GM13976 (cell line): ENCODE measurements at regions not wholly inside any gene's neighbourhood (a gene's known extent, or its start where the extent isn't known, plus 50 kb on each side); places are given as distances from the start of the nearest gene placed in this dataset.

Source experiments
- DNase-seq: peaks from one replicate; pipeline ENCODE4 v3.0.0; 2012; ENCODE audit warnings: low spot score
- CTCF ChIP-seq: IDR thresholded peaks from 2 replicates; pipeline ENCODE4 v1.5.1; 2012; ENCODE audit warnings: borderline replicate concordance, mild to moderate bottlenecking; ENCODE audit not compliant: insufficient read depth; ENCODE audit errors: extremely low read depth, missing control alignments, control extremely low read depth
- in situ Hi-C: fragments of 300-500 bp; cut with MboI; formaldehyde crosslinking; loops from one replicate; pipeline ENCODE4 v1.12.0; 2022; ENCODE audit warnings: low sequenced_read_pairs, mixed read lengths, inconsistent platforms; ENCODE audit not compliant: unreplicated experiment

DNA sequence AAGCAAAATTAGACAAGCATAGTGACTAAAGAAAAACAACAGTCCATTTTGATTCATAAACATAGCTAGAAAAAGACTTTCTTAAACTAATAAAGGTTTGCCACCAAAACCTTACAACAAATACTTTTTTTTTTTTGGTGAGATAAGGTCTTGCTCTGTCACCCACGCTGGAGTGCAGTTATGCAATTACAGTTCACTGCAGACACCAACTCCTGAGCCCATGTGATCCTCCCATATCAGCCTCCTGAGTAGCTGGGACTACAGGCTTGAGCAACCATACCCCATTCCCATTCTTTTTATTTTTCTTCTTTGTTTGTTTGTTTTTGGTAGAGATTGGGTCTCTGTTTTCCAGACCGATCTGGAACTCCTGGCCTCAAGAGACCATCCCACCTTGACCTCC, 247.2 kb upstream of the ADGRL3 start:
- no peak for TF ChIP-seq CTCF
- no peak for DNase-seq
- in situ Hi-C loops = no loop called here

- in situ Hi-C loops = no loop called here
- TF ChIP-seq CTCF = no peak
- DNase-seq = no peak
Observed at GRCh38 chr4:60953826-60954225, 246.3 kb upstream of the ADGRL3 start.

DNA sequence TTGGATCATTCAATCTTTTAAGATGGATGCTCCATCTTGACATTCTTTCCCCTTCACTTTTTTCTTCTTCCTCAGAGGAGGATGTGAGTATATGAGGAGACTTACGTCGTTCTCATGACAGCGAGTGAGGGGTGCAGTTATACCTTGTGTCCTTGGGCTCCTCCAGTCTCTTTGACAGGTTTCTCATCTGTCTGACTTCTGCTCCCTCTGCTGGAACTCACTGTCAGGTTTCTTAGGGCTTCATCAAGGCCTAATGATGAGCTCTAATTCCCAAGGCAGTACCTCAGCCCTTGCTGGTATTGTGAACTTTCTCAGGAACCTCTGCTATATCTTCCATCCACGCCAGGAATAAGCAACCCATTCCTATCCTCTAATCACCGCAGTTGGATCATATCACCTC, 237.8 kb upstream of the ADGRL3 start:
- TF ChIP-seq CTCF = no peak
- in situ Hi-C loops = no loop called here

GRCh38 chr4:60981534-60981933, 218.6 kb upstream of the ADGRL3 start:
- no peak for DNase-seq
- in situ Hi-C loops = no loop called here
- no peak for TF ChIP-seq CTCF

More for the DNA sequence above, 237.8 kb upstream of the ADGRL3 start:
- DNase-seq = no peak

GRCh38 chr4:60989141-60989540, 211.0 kb upstream of the ADGRL3 start:
- DNase-seq = no peak
- in situ Hi-C loops = no loop called here
- TF ChIP-seq CTCF = no peak

- no peak for DNase-seq
- no peak for TF ChIP-seq CTCF
- in situ Hi-C loops = no loop called here
Observed at GRCh38 chr4:60992037-60992436, 208.1 kb upstream of the ADGRL3 start.

DNA sequence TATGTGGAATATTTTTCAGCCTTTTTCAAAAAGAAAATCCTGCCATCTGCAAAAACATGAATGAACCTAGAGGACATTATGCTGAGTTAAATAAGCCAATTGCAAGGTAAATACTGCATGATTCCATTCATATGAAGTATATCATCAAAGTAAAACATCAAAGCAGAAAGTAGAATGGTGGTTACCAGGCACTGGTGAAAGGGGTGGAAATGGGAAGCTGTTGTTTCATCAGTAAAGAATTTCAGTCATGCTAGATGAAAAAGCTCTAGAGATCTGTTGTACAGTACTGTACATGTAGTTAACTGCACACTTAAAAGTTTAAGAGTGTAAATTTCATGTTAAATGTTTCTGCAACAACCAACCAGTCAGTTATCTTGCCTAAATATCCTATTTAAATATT, 196.8 kb upstream of the ADGRL3 start:
- no peak for DNase-seq
- in situ Hi-C loops = no loop called here

More for the DNA sequence above, 196.8 kb upstream of the ADGRL3 start:
- TF ChIP-seq CTCF = no peak
